ENCODE measurements at regions not wholly inside any gene's neighbourhood (a gene's known extent, or its start where the extent isn't known, plus 50 kb on each side); places are given as distances from the start of the nearest gene placed in this dataset.

- Histone ChIP-seq H3K36me3 (ENCODE audit: control insufficient read depth in 4 of 4, insufficient read depth in 3 of 4, low read depth in 1 of 4, low read length in 3 of 4) (no peaks in the 10 kb centered on the region), H3K4me3 (ENCODE audit: low read depth in 1 of 3, low read length in 3 of 3) (no peak overlapping the region), H3K4me1 (ENCODE audit: control insufficient read depth in 4 of 4, insufficient read depth in 4 of 4, low read length in 3 of 4) (peaks cover 0 to 3% (median 0%) of the 10 kb centered on the region in 4 donors), H3K9ac (ENCODE audit: low read depth in 1 of 2, low read length in 2 of 2) (no peak overlapping the region), H3K9me3 (ENCODE audit: control insufficient read depth in 4 of 4, low read length in 3 of 4) (no peaks in the 10 kb centered on the region), H3K27me3 (ENCODE audit: control insufficient read depth in 4 of 4, insufficient read depth in 4 of 4, low read length in 3 of 4) (no peaks in the 10 kb centered on the region), H3K27ac (ENCODE audit: low read depth in 1 of 2, low read length in 2 of 2) (no peak overlapping the region)
- DNase-seq (ENCODE audit: low spot score), result no peak
- 80% methylated on average over 3 of the region's 3 CpGs for WGBS
- no peak for TF ChIP-seq NR2F2 (IDR thresholded peaks at IDR 0.05)
These were observed 215.3 kb upstream of the SOX9 start for GRCh38 chr17:71905376-71906031.

DNA sequence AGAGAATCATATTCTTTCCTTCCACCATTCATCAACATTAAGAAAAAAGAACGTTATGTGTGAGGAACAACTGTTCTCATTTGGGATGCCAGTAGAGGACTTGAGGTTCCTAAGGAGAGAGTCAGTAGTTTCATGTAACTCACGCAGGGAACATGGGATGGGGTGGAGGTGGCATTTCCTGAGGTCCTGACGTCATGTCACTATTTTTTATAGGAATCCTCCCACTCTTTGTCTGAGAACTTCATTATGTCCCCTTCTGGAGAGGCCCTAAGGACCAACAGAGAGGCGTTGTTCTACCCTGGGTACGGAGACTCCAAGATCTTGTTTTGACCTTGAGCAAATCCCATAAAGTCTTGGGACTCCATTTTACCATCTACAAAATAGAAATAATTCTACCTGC is 211.7 kb upstream of the SOX9 start:
- DNase-seq (ENCODE audit: low spot score), result no peak
- no peak overlapping the region for H3K4me3 ChIP-seq (ENCODE audit: low read depth in 1 of 3, low read length in 3 of 3)
- no peak overlapping the region for H3K27ac ChIP-seq (ENCODE audit: low read depth in 1 of 2, low read length in 2 of 2)
- H3K4me1 ChIP-seq (ENCODE audit: control insufficient read depth in 4 of 4, insufficient read depth in 4 of 4, low read length in 3 of 4), result no peaks in the 10 kb centered on the region
- TF ChIP-seq YY1 (IDR thresholded peaks at IDR 0.05), result no peak
- no peak for TF ChIP-seq EGR1 (IDR thresholded peaks at IDR 0.05; ENCODE audit: low read depth in 2 of 2)
- no peak for TF ChIP-seq TAF1 (conservative IDR thresholded peaks at IDR 0.05)
- WGBS, result 77% methylated on average over 5 of the region's 5 CpGs
- no peaks in the 10 kb centered on the region for H3K36me3 ChIP-seq (ENCODE audit: control insufficient read depth in 4 of 4, insufficient read depth in 3 of 4, low read depth in 1 of 4, low read length in 3 of 4)
- peaks cover 0 to 3% (median 0%) of the 10 kb centered on the region in 4 donors for H3K27me3 ChIP-seq (ENCODE audit: control insufficient read depth in 4 of 4, insufficient read depth in 4 of 4, low read length in 3 of 4)
- no peaks in the 10 kb centered on the region for H3K9me3 ChIP-seq (ENCODE audit: control insufficient read depth in 4 of 4, low read length in 3 of 4)
- no peak overlapping the region for H3K9ac ChIP-seq (ENCODE audit: low read depth in 1 of 2, low read length in 2 of 2)

- Histone ChIP-seq H3K36me3 (ENCODE audit: control insufficient read depth in 4 of 4, insufficient read depth in 3 of 4, low read depth in 1 of 4, low read length in 3 of 4) (no peaks in the 10 kb centered on the region), H3K9ac (ENCODE audit: low read depth in 1 of 2, low read length in 2 of 2) (no peak overlapping the region), H3K27me3 (ENCODE audit: control insufficient read depth in 4 of 4, insufficient read depth in 4 of 4, low read length in 3 of 4) (peaks cover 0 to 3% (median 0%) of the 10 kb centered on the region in 4 donors), H3K27ac (ENCODE audit: low read depth in 1 of 2, low read length in 2 of 2) (no peak overlapping the region), H3K9me3 (ENCODE audit: control insufficient read depth in 4 of 4, low read length in 3 of 4) (no peaks in the 10 kb centered on the region), H3K4me3 (ENCODE audit: low read depth in 1 of 3, low read length in 3 of 3) (no peak overlapping the region), H3K4me1 (ENCODE audit: control insufficient read depth in 4 of 4, insufficient read depth in 4 of 4, low read length in 3 of 4) (no peaks in the 10 kb centered on the region)
- WGBS, result 74% methylated on average over 3 of the region's 3 CpGs
- DNase-seq (ENCODE audit: low spot score), result no peak
- TF ChIP-seq CTCF (IDR thresholded peaks at IDR 0.05; ENCODE audit: low read depth, low read length, missing input control), result no peak
- TF ChIP-seq, protein P1, sequence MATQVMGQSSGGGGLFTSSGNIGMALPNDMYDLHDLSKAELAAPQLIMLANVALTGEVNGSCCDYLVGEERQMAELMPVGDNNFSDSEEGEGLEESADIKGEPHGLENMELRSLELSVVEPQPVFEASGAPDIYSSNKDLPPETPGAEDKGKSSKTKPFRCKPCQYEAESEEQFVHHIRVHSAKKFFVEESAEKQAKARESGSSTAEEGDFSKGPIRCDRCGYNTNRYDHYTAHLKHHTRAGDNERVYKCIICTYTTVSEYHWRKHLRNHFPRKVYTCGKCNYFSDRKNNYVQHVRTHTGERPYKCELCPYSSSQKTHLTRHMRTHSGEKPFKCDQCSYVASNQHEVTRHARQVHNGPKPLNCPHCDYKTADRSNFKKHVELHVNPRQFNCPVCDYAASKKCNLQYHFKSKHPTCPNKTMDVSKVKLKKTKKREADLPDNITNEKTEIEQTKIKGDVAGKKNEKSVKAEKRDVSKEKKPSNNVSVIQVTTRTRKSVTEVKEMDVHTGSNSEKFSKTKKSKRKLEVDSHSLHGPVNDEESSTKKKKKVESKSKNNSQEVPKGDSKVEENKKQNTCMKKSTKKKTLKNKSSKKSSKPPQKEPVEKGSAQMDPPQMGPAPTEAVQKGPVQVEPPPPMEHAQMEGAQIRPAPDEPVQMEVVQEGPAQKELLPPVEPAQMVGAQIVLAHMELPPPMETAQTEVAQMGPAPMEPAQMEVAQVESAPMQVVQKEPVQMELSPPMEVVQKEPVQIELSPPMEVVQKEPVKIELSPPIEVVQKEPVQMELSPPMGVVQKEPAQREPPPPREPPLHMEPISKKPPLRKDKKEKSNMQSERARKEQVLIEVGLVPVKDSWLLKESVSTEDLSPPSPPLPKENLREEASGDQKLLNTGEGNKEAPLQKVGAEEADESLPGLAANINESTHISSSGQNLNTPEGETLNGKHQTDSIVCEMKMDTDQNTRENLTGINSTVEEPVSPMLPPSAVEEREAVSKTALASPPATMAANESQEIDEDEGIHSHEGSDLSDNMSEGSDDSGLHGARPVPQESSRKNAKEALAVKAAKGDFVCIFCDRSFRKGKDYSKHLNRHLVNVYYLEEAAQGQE (IDR thresholded peaks at IDR 0.05), result no peak
- TF ChIP-seq RXRA (IDR thresholded peaks at IDR 0.05), result no peak
- TF ChIP-seq, protein P2, sequence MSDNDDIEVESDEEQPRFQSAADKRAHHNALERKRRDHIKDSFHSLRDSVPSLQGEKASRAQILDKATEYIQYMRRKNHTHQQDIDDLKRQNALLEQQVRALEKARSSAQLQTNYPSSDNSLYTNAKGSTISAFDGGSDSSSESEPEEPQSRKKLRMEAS (IDR thresholded peaks at IDR 0.05), result no peak
- TF ChIP-seq HNF4A (conservative IDR thresholded peaks at IDR 0.05), result no peak
- TF ChIP-seq SP1 (IDR thresholded peaks at IDR 0.05), result no peak
- TF ChIP-seq TAF1 (conservative IDR thresholded peaks at IDR 0.05), result no peak
- TF ChIP-seq RAD21 (IDR thresholded peaks at IDR 0.05), result no peak
- no peak for TF ChIP-seq YY1 (IDR thresholded peaks at IDR 0.05)
- TF ChIP-seq HNF4G (IDR thresholded peaks at IDR 0.05), result no peak
- no peak for TF ChIP-seq EGR1 (IDR thresholded peaks at IDR 0.05; ENCODE audit: low read depth in 2 of 2)
These were observed 210.8 kb upstream of the SOX9 start for GRCh38 chr17:71910002-71910401.

Data from liver (tissue), 8 donors.